Gastrocnemius medialis (tissue), 4 donors: ENCODE measurements at regions not wholly inside any gene's neighbourhood (a gene's known extent, or its start where the extent isn't known, plus 50 kb on each side); places are given as distances from the start of the nearest gene placed in this dataset.

Experiments used
- POLR2A ChIP-seq, 2 donors: fragments of 450-650 bp; IDR thresholded peaks; one replicate each; pipeline ENCODE4 v1.6.1; 2017; ENCODE audit warnings: antibody characterized with exemption in 2 of 2, mild to moderate bottlenecking in 2 of 2, moderate library complexity in 2 of 2
- TF ChIP-seq, protein P1 (sequence below), 5 experiments: fragments of 450-650 bp in 3 of 5; fragments of 200-600 bp in 2 of 5; sonication (generic) in 2 of 5; IDR thresholded peaks in 4 of 5; conservative IDR thresholded peaks in 1 of 5; 1 replicate in 4 of 5; 2 replicates in 1 of 5; pipeline ENCODE4 v1.5.1; 2016 to 2019; ENCODE audit warnings: antibody characterized with exemption in 5 of 5, mild to moderate bottlenecking in 3 of 5, moderate library complexity in 3 of 5

DNA sequence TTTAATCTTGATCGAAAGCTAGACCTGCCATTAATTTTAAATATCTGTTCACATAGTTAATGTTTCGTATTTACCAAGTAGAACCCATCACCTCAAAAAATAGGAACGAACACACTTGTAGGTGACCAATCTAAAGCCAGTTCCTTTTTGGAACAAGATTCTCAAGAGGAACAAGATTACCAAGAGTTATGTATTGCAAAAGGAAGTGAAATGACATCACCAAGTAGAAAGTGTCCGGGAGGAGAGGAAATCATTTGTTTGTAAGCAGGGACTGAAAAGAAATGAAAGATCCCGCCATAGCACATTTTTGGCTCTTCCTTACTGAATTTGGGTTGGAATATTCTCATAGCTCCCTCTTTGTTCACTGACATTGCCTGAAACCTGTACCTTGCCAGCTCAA is 1200.5 kb downstream of the SORCS1 start:
- TF ChIP-seq, protein P1, sequence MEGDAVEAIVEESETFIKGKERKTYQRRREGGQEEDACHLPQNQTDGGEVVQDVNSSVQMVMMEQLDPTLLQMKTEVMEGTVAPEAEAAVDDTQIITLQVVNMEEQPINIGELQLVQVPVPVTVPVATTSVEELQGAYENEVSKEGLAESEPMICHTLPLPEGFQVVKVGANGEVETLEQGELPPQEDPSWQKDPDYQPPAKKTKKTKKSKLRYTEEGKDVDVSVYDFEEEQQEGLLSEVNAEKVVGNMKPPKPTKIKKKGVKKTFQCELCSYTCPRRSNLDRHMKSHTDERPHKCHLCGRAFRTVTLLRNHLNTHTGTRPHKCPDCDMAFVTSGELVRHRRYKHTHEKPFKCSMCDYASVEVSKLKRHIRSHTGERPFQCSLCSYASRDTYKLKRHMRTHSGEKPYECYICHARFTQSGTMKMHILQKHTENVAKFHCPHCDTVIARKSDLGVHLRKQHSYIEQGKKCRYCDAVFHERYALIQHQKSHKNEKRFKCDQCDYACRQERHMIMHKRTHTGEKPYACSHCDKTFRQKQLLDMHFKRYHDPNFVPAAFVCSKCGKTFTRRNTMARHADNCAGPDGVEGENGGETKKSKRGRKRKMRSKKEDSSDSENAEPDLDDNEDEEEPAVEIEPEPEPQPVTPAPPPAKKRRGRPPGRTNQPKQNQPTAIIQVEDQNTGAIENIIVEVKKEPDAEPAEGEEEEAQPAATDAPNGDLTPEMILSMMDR (IDR thresholded peaks at IDR 0.05 in 4 of 5, conservative IDR thresholded peaks at IDR 0.05 in 1 of 5) = no peak
- no peak for TF ChIP-seq POLR2A (IDR thresholded peaks at IDR 0.05)
